Activated naive CD8-positive, alpha-beta T cell treated with anti-CD3 and anti-CD28 coated beads, Interleukin-2, amount 10 ng/mL, durations not matched to agents 7 days and 5 days (primary cell): ENCODE measurements at regions not wholly inside any gene's neighbourhood (a gene's known extent, or its start where the extent isn't known, plus 50 kb on each side); places are given as distances from the start of the nearest gene placed in this dataset.
"Not testable (repeated sequence)": the region's sequence is repeated elsewhere in the genome, so short reads cannot be mapped to it uniquely, and the experiment has no call there.

Experiments used
- ATAC-seq: fragments of 150-1000 bp; cut with Tn5 transposase; one replicate; pipeline ENCODE4 v1.10.0; 2021; ENCODE audit warnings: low read depth, moderate library complexity
- POLR2A ChIA-PET: fragments of 350-600 bp; sonication (Branson Sonifier 250); formaldehyde crosslinking; loops from one replicate; lab custom pipeline; 2021; ENCODE audit warnings: antibody characterized with exemption; lab: Charles Lee
- DNase-seq: peaks from one replicate; pipeline ENCODE4 v3.0.0; 2021
- H3K27ac Mint-ChIP-seq: one replicate; pipeline ENCODE4 v1.8.0; 2022; ENCODE audit warnings: mild to moderate bottlenecking, mixed read lengths
- H3K27me3 Mint-ChIP-seq: one replicate; pipeline ENCODE4 v1.8.0; 2022; ENCODE audit warnings: mild to moderate bottlenecking, moderate library complexity, mixed read lengths
- H3K36me3 Mint-ChIP-seq: one replicate; pipeline ENCODE4 v1.8.0; 2021; ENCODE audit warnings: mild to moderate bottlenecking, mixed read lengths
- H3K4me1 Mint-ChIP-seq: one replicate; pipeline ENCODE4 v1.8.0; 2021; ENCODE audit warnings: mixed read lengths
- H3K4me3 Mint-ChIP-seq: one replicate; pipeline ENCODE4 v1.8.0; 2022; ENCODE audit warnings: mild to moderate bottlenecking, moderate library complexity, mixed read lengths
- H3K9me3 Mint-ChIP-seq: one replicate; pipeline ENCODE4 v1.8.0; 2021; ENCODE audit warnings: mixed read lengths

- H3K36me3 Mint-ChIP-seq, result no peaks in the 10 kb centered on the region
These were observed 248.5 kb downstream of the PRDM9 start for GRCh38 chr5:23755906-23756305.

GRCh38 chr5:23756779-23757178, 249.4 kb downstream of the PRDM9 start:
- H3K36me3 Mint-ChIP-seq, result no peaks in the 10 kb centered on the region
- POLR2A ChIA-PET, result no interaction called here
- H3K27ac Mint-ChIP-seq, result no peak overlapping the region
- DNase-seq, result no peak
- H3K27me3 Mint-ChIP-seq, result no peaks in the 10 kb centered on the region
- H3K9me3 Mint-ChIP-seq, result peaks cover 1% of the 10 kb centered on the region
- H3K4me3 Mint-ChIP-seq, result no peak overlapping the region
- H3K4me1 Mint-ChIP-seq, result no peaks in the 10 kb centered on the region
- no peak for ATAC-seq

More at GRCh38 chr5:23755906-23756305, 248.5 kb downstream of the PRDM9 start:
- POLR2A ChIA-PET, result no interaction called here
- H3K9me3 Mint-ChIP-seq, result peaks cover 1% of the 10 kb centered on the region
- no peaks in the 10 kb centered on the region for H3K27me3 Mint-ChIP-seq
- no peaks in the 10 kb centered on the region for H3K4me1 Mint-ChIP-seq
- H3K27ac Mint-ChIP-seq, result no peak overlapping the region
- no peak overlapping the region for H3K4me3 Mint-ChIP-seq
- no peak for DNase-seq
- no peak for ATAC-seq

GRCh38 chr5:23763170-23763569, 255.8 kb downstream of the PRDM9 start:
- POLR2A ChIA-PET, result no interaction called here
- H3K36me3 Mint-ChIP-seq, result no peaks in the 10 kb centered on the region
- no peaks in the 10 kb centered on the region for H3K4me1 Mint-ChIP-seq

GRCh38 chr5:23776684-23777083, 269.3 kb downstream of the PRDM9 start:
- Mint-ChIP-seq H3K4me1 (no peaks in the 10 kb centered on the region), H3K27ac (no peak overlapping the region), H3K36me3 (no peaks in the 10 kb centered on the region), H3K27me3 (no peaks in the 10 kb centered on the region), H3K4me3 (no peak overlapping the region), H3K9me3 (peaks cover 4% of the 10 kb centered on the region)
- POLR2A ChIA-PET, result no interaction called here
- DNase-seq (no peak), ATAC-seq (no peak)

More at GRCh38 chr5:23763170-23763569, 255.8 kb downstream of the PRDM9 start:
- Mint-ChIP-seq H3K9me3 (peaks cover 2% of the 10 kb centered on the region), H3K4me3 (no peak overlapping the region), H3K27ac (no peak overlapping the region), H3K27me3 (no peaks in the 10 kb centered on the region)
- ATAC-seq, result no peak
- DNase-seq, result no peak

GRCh38 chr5:23800307-23800706, 292.9 kb downstream of the PRDM9 start:
- DNase-seq, POLR2A ChIA-PET, H3K4me3 Mint-ChIP-seq, H3K27ac Mint-ChIP-seq, H3K27me3 Mint-ChIP-seq, H3K36me3 Mint-ChIP-seq, H3K4me1 Mint-ChIP-seq, ATAC-seq, H3K9me3 Mint-ChIP-seq: not testable (repeated sequence)

GRCh38 chr5:23820765-23821471, 313.5 kb downstream of the PRDM9 start:
- H3K27me3 Mint-ChIP-seq, result no peaks in the 10 kb centered on the region
- no peak overlapping the region for H3K27ac Mint-ChIP-seq
- no peaks in the 10 kb centered on the region for H3K9me3 Mint-ChIP-seq
- H3K4me1 Mint-ChIP-seq, result no peaks in the 10 kb centered on the region
- DNase-seq (no peak), ATAC-seq (no peak)
- no peak overlapping the region for H3K4me3 Mint-ChIP-seq
- H3K36me3 Mint-ChIP-seq, result no peaks in the 10 kb centered on the region
- POLR2A ChIA-PET, result no interaction called here

- Mint-ChIP-seq H3K4me1 (no peaks in the 10 kb centered on the region), H3K27ac (no peak overlapping the region), H3K27me3 (no peaks in the 10 kb centered on the region), H3K4me3 (no peak overlapping the region), H3K36me3 (no peaks in the 10 kb centered on the region), H3K9me3 (no peaks in the 10 kb centered on the region)
- POLR2A ChIA-PET, result no interaction called here
- DNase-seq, result no peak
- no peak for ATAC-seq
These were observed 316.1 kb downstream of the PRDM9 start for GRCh38 chr5:23823521-23823920.

- H3K27me3 Mint-ChIP-seq, result no peaks in the 10 kb centered on the region
- H3K4me1 Mint-ChIP-seq, result no peaks in the 10 kb centered on the region
- POLR2A ChIA-PET, result no interaction called here
- H3K9me3 Mint-ChIP-seq, result no peaks in the 10 kb centered on the region
- DNase-seq (no peak), ATAC-seq (no peak)
- no peak overlapping the region for H3K27ac Mint-ChIP-seq
- no peak overlapping the region for H3K4me3 Mint-ChIP-seq
- H3K36me3 Mint-ChIP-seq, result no peaks in the 10 kb centered on the region
These were observed 317.8 kb downstream of the PRDM9 start for GRCh38 chr5:23825196-23825595.

- Mint-ChIP-seq H3K27me3 (no peaks in the 10 kb centered on the region), H3K36me3 (no peaks in the 10 kb centered on the region), H3K27ac (no peak overlapping the region), H3K9me3 (peaks cover 7% of the 10 kb centered on the region), H3K4me3 (no peak overlapping the region), H3K4me1 (no peaks in the 10 kb centered on the region)
- no peak for DNase-seq
- POLR2A ChIA-PET, result no interaction called here
- no peak for ATAC-seq
These were observed 332.7 kb downstream of the PRDM9 start for GRCh38 chr5:23840083-23840482.

- no peaks in the 10 kb centered on the region for H3K27me3 Mint-ChIP-seq
- DNase-seq (no peak), ATAC-seq (no peak)
- no peaks in the 10 kb centered on the region for H3K4me1 Mint-ChIP-seq
- no peaks in the 10 kb centered on the region for H3K36me3 Mint-ChIP-seq
- peaks cover 2% of the 10 kb centered on the region for H3K9me3 Mint-ChIP-seq
- no peak overlapping the region for H3K27ac Mint-ChIP-seq
- no peak overlapping the region for H3K4me3 Mint-ChIP-seq
- POLR2A ChIA-PET, result no interaction called here
These were observed 357.4 kb downstream of the PRDM9 start for GRCh38 chr5:23864786-23865185.

- Mint-ChIP-seq H3K27ac (no peak overlapping the region), H3K4me1 (no peaks in the 10 kb centered on the region), H3K4me3 (no peak overlapping the region), H3K36me3 (no peaks in the 10 kb centered on the region), H3K27me3 (no peaks in the 10 kb centered on the region), H3K9me3 (peaks cover 4% of the 10 kb centered on the region)
- DNase-seq (no peak), ATAC-seq (no peak)
- POLR2A ChIA-PET, result no interaction called here
These were observed 370.4 kb downstream of the PRDM9 start for GRCh38 chr5:23877847-23878246.

GRCh38 chr5:23884405-23885031, 377.1 kb downstream of the PRDM9 start:
- no peak overlapping the region for H3K4me3 Mint-ChIP-seq
- POLR2A ChIA-PET, result no interaction called here
- no peak for ATAC-seq
- no peak overlapping the region for H3K27ac Mint-ChIP-seq
- no peaks in the 10 kb centered on the region for H3K4me1 Mint-ChIP-seq
- H3K27me3 Mint-ChIP-seq, result no peaks in the 10 kb centered on the region
- no peak for DNase-seq
- peaks cover 4% of the 10 kb centered on the region for H3K9me3 Mint-ChIP-seq
- no peaks in the 10 kb centered on the region for H3K36me3 Mint-ChIP-seq

GRCh38 chr5:23893561-23893960, 386.2 kb downstream of the PRDM9 start:
- ATAC-seq (no peak), DNase-seq (no peak)
- Mint-ChIP-seq H3K36me3 (no peaks in the 10 kb centered on the region), H3K27me3 (no peaks in the 10 kb centered on the region), H3K4me3 (no peak overlapping the region), H3K9me3 (peaks cover 8% of the 10 kb centered on the region), H3K27ac (no peak overlapping the region), H3K4me1 (no peaks in the 10 kb centered on the region)
- POLR2A ChIA-PET, result no interaction called here

GRCh38 chr5:23895614-23896013, 388.2 kb downstream of the PRDM9 start:
- Mint-ChIP-seq H3K36me3 (no peaks in the 10 kb centered on the region), H3K9me3 (peaks cover 8% of the 10 kb centered on the region), H3K27ac (no peak overlapping the region), H3K27me3 (no peaks in the 10 kb centered on the region), H3K4me1 (no peaks in the 10 kb centered on the region), H3K4me3 (no peak overlapping the region)
- POLR2A ChIA-PET, result no interaction called here
- no peak for DNase-seq
- no peak for ATAC-seq
